OCI-LY3 (cell line): ENCODE measurements at regions not wholly inside any gene's neighbourhood (a gene's known extent, or its start where the extent isn't known, plus 50 kb on each side); places are given as distances from the start of the nearest gene placed in this dataset.

Experiments used
- H2AFZ ChIP-seq: fragments of 200-600, 300-600 bp; shearing (Covaris generic); 2 replicates; pipeline ENCODE4 v1.6.0; 2014; ENCODE audit warnings: antibody characterized with exemption, low read depth, low read length
- H3K27ac ChIP-seq: fragments of 200-600, 300-600 bp; sonication (generic); 2 replicates; pipeline ENCODE4 v1.5.1; 2014; ENCODE audit warnings: mild to moderate bottlenecking, low read length, moderate library complexity, mixed read lengths
- H3K27me3 ChIP-seq: fragments of 200-600, 300-600 bp; sonication (generic); 2 replicates; pipeline ENCODE4 v1.6.1; 2014; ENCODE audit warnings: low read depth, low read length, mixed read lengths
- H3K36me3 ChIP-seq: fragments of 200-600, 300-600 bp; sonication (generic); replicated peaks from 2 replicates; pipeline ENCODE3; 2014; ENCODE audit warnings: low read depth, low read length, mixed read lengths
- H3K4me1 ChIP-seq: fragments of 300-600, 200-600 bp; sonication (generic); 2 replicates; pipeline ENCODE4 v1.6.1; 2014; ENCODE audit warnings: low read length, mixed read lengths
- H3K4me2 ChIP-seq: fragments of 200-600, 300-600 bp; sonication (generic); 2 replicates; pipeline ENCODE4 v1.6.1; 2014; ENCODE audit warnings: low read length, mixed read lengths
- H3K4me3 ChIP-seq: fragments of 300-600, 200-600 bp; sonication (generic); 2 replicates; pipeline ENCODE4 v1.5.1; 2014; ENCODE audit warnings: antibody characterized with exemption, mild to moderate bottlenecking, low read length, moderate library complexity
- H3K79me2 ChIP-seq: fragments of 300-600, 200-600 bp; shearing (Covaris generic); 2 replicates; pipeline ENCODE4 v1.6.1; 2014; ENCODE audit warnings: mild to moderate bottlenecking, low read length, mixed read lengths
- H3K9ac ChIP-seq: fragments of 300-600, 200-600 bp; shearing (Covaris generic); 2 replicates; pipeline ENCODE4 v1.6.0; 2014; ENCODE audit warnings: mild to moderate bottlenecking, low read length, moderate library complexity
- H3K9me3 ChIP-seq: fragments of 200-600, 300-600 bp; shearing (Covaris generic); 2 replicates; pipeline ENCODE4 v1.6.1; 2014; ENCODE audit warnings: low read length, mixed read lengths; ENCODE audit not compliant: insufficient read depth
- H4K20me1 ChIP-seq: fragments of 200-600, 300-600 bp; sonication (generic); 2 replicates; pipeline ENCODE4 v1.6.1; 2016; ENCODE audit warnings: low read length, mixed read lengths; ENCODE audit not compliant: insufficient read depth
- EZH2phosphoT487 ChIP-seq: fragments of 200-600 bp; shearing (Covaris generic); IDR thresholded peaks from 2 replicates; pipeline ENCODE4 v1.6.1; 2018; ENCODE audit warnings: antibody characterized with exemption, mixed run types, low read depth
- TF ChIP-seq, protein P1 (sequence below): fragments of 200-600, 300-600 bp; sonication (generic); IDR thresholded peaks from 2 replicates; pipeline ENCODE4 v1.5.1; 2014; ENCODE audit warnings: antibody characterized with exemption, low read length, low read depth

DNA sequence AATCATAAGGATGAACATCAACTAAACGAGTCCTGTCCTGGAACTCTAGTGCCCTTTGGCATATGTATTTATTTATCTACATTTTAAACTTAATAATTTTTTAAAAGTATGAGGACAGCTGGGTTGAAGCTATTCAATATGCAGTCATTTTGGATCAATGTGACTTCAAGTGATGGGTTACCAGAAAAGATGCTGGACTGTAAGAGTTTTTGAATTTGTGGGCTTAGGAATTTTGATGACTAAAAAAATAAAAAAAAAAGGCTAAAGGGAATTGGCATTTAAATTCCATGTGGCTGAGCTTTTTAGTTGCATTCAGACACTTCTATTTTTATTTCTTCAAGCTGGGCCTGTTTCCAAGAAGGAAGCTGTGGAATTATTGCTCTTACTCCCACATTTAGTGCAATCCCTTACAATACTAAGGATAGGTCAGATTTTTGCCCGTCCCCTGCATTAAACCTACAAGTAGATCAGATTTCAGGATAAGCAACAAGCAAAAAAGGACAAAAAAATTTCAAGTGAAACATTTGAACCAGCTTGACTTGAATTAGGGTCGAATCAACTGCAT lies 704.2 kb upstream of the CITED2 start:
- Histone ChIP-seq H3K27ac (no peak overlapping the region), H3K4me2 (no peak overlapping the region), H3K9ac (no peak overlapping the region), H3K4me1 (no peaks in the 10 kb centered on the region), H3K36me3 (no peaks in the 10 kb centered on the region), H2AFZ (no peak overlapping the region), H3K9me3 (no peaks in the 10 kb centered on the region), H3K4me3 (no peak overlapping the region), H4K20me1 (no peaks in the 10 kb centered on the region), H3K27me3 (no peaks in the 10 kb centered on the region), H3K79me2 (no peaks in the 10 kb centered on the region)
- TF ChIP-seq EZH2phosphoT487: no peak
- TF ChIP-seq, protein P1, sequence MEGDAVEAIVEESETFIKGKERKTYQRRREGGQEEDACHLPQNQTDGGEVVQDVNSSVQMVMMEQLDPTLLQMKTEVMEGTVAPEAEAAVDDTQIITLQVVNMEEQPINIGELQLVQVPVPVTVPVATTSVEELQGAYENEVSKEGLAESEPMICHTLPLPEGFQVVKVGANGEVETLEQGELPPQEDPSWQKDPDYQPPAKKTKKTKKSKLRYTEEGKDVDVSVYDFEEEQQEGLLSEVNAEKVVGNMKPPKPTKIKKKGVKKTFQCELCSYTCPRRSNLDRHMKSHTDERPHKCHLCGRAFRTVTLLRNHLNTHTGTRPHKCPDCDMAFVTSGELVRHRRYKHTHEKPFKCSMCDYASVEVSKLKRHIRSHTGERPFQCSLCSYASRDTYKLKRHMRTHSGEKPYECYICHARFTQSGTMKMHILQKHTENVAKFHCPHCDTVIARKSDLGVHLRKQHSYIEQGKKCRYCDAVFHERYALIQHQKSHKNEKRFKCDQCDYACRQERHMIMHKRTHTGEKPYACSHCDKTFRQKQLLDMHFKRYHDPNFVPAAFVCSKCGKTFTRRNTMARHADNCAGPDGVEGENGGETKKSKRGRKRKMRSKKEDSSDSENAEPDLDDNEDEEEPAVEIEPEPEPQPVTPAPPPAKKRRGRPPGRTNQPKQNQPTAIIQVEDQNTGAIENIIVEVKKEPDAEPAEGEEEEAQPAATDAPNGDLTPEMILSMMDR: no peak

DNA sequence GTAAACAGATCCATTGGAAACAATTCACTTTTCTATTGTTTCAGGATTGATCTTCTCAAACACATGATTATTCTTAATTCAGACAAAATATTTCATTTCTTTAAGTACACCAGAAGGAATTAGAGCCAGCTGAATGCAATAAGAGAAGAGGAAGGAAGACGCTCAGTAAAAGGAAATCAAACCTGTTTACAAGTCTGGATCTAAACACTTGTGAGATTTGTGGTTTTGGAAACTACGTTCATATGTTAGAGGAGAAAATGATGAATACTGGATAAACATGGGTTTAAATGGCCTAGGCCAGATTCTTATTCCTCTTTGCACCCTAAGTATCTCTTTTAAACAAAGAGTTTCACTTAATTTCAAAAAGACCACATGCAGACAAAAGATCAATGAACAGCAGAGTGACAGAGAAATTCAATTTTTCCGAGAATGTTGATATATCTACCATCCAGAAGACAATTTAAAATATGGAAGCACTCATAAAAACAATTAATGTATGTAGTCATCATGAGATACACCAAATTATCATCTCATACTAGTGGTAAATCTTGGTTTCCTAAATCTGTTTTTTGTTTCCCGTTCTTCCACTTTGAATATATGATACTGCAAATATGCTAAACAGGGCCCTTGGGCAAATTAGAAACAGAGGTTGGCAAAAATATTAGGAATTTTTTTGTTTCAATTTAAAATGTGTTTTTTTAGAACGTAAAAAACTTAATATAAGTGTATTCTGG lies 703.5 kb upstream of the CITED2 start:
- H3K27me3 ChIP-seq: no peaks in the 10 kb centered on the region
- H3K79me2 ChIP-seq: no peaks in the 10 kb centered on the region
- H3K4me1 ChIP-seq: no peaks in the 10 kb centered on the region
- no peak overlapping the region for H2AFZ ChIP-seq
- H3K27ac ChIP-seq: no peak overlapping the region
- TF ChIP-seq EZH2phosphoT487: no peak
- TF ChIP-seq, protein P1: no peak
- no peak overlapping the region for H3K9ac ChIP-seq
- no peak overlapping the region for H3K4me3 ChIP-seq
- no peaks in the 10 kb centered on the region for H3K36me3 ChIP-seq
- H3K9me3 ChIP-seq: no peaks in the 10 kb centered on the region
- no peak overlapping the region for H3K4me2 ChIP-seq
- H4K20me1 ChIP-seq: no peaks in the 10 kb centered on the region

DNA sequence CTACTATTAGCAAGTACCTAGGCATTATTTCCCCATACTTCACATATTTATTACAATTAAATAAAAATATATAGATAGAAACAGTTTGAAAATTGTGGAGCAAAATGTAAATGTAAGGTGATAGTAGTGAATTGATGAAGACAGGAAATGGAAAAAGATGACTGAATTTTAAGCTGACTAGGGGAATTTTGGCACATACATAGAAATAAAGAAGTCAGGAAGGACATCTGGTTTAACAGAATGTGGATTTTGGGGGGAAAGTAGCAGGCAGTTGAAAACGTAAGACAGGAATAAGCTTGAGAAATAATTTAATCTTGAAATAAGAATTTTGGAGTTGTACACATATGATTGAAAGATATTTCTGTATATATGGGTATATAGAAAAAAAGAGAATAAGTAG lies 701.7 kb upstream of the CITED2 start:
- no peaks in the 10 kb centered on the region for H3K27me3 ChIP-seq
- no peak overlapping the region for H3K9ac ChIP-seq
- H4K20me1 ChIP-seq: no peaks in the 10 kb centered on the region
- H3K4me3 ChIP-seq: no peak overlapping the region
- no peaks in the 10 kb centered on the region for H3K36me3 ChIP-seq
- TF ChIP-seq, protein P1: no peak
- no peak for TF ChIP-seq EZH2phosphoT487
- H3K4me1 ChIP-seq: no peaks in the 10 kb centered on the region
- H3K4me2 ChIP-seq: no peak overlapping the region
- H3K27ac ChIP-seq: no peak overlapping the region
- no peak overlapping the region for H2AFZ ChIP-seq
- H3K79me2 ChIP-seq: no peaks in the 10 kb centered on the region
- no peaks in the 10 kb centered on the region for H3K9me3 ChIP-seq

DNA sequence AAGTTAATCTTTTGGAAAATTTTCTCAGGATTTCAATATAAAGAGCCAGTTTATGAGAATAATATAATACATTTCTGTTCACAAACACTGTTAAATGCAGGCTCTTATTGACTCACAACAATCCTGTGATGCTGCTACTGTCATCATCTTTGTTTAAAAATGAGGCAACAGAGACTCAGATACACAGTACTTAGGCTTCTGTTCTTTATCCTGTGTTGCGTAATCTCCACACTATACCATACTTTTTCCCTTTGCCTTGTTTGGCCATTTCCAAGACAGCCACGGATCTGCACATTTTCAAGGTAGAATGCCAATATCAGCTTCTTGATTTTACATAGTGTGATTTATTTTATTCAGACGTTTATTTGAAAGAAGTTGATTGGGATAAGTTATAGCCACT lies 699.0 kb upstream of the CITED2 start:
- H4K20me1 ChIP-seq: no peaks in the 10 kb centered on the region
- no peaks in the 10 kb centered on the region for H3K4me1 ChIP-seq
- H3K27ac ChIP-seq: no peak overlapping the region
- no peaks in the 10 kb centered on the region for H3K79me2 ChIP-seq
- H3K9ac ChIP-seq: no peak overlapping the region
- H2AFZ ChIP-seq: no peak overlapping the region
- H3K36me3 ChIP-seq: no peaks in the 10 kb centered on the region
- H3K4me2 ChIP-seq: no peak overlapping the region
- H3K4me3 ChIP-seq: no peak overlapping the region
- no peaks in the 10 kb centered on the region for H3K27me3 ChIP-seq
- TF ChIP-seq, protein P1: no peak
- no peak for TF ChIP-seq EZH2phosphoT487
- H3K9me3 ChIP-seq: no peaks in the 10 kb centered on the region
